T1000 (cell line): ENCODE measurements at regions not wholly inside any gene's neighbourhood (a gene's known extent, or its start where the extent isn't known, plus 50 kb on each side); places are given as distances from the start of the nearest gene placed in this dataset.

Source experiments
- DNase-seq: peaks from one replicate; lab custom pipeline; 2025; ENCODE audit warnings: mixed read lengths; lab: John Stamatoyannopoulos, UW

- no peak for DNase-seq
Measured at GRCh38 chr14:29111554-29111953, 345.0 kb downstream of the FOXG1 start.

DNA sequence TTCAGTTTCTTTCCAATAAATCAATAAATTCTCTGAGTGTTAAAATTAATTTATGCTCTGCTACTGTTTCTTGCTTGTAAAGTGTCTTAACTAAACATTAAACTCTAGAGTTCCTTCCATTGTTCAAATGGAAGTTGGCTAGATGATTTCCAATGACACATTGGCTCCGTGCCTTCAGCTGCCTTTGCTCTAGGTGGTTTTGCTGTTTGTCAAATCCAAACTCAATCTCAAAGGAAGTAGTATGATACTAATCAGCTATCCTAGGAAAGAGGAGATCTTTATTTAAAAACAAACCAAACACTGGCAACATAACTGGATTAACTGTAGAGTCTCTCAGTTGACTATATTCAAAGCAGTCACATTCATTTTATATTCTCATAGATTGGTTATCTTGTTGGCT, 356.4 kb downstream of the FOXG1 start:
- no peak for DNase-seq

DNA sequence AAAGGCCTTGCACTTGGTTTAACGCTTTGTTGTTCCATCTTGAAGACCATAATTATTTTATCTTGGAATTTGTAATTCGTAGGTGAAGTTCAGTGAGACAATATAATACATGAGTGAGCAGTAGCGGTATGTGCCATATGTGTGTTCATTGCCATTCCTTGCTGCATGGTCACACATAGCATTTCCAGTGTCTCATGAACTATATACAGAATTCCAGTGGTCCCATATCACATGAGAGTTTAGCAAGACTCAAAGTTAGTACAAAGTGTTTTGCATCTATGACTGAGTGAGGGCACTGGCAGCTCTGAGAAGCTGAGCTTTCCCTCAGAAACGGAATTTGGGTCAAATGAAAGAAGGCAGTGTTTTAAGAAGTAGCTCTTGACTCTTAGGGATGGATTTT, 359.8 kb downstream of the FOXG1 start:
- no peak for DNase-seq

GRCh38 chr14:29126865-29127264, 360.3 kb downstream of the FOXG1 start:
- DNase-seq: no peak

DNA sequence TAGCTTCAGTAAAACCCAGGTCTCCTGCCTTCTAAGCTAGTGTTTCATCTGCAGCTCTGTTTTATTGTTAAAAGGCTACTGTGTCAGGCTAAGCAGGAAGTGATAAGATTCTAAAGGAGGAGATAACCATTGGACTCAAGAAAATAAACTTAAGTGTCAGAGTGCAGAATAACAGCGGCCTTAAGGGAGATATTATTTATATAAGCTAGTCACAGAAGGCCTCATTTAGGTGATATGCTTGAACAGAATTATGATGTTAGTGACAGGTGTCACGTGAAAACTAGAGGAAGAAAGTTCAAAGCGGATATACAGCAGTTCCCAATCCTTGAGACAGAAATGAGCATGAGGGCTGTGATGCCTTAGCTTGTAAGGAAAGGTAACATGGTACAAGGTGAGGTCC, 373.4 kb downstream of the FOXG1 start:
- DNase-seq: no peak

GRCh38 chr14:29144621-29145020, 378.0 kb downstream of the FOXG1 start:
- no peak for DNase-seq

DNA sequence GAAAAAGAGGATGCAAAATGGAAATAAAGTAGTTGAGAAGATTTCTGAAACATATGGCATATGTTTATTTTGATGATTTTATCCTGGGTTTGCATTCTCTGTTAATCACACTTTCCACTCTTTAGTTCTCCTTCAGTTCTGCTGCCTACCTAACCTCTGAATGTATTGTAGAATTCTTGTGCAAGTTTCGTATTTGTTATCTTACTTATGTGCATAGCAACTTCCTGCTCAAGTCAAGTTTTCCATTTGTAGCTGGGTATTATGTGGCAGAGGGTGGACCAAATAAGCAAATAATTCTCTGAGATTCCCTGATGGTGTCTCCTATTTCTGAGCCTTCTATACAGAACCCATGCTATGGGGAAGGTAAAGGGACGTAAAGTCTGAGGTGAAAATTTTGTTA, 381.6 kb downstream of the FOXG1 start:
- no peak for DNase-seq

DNA sequence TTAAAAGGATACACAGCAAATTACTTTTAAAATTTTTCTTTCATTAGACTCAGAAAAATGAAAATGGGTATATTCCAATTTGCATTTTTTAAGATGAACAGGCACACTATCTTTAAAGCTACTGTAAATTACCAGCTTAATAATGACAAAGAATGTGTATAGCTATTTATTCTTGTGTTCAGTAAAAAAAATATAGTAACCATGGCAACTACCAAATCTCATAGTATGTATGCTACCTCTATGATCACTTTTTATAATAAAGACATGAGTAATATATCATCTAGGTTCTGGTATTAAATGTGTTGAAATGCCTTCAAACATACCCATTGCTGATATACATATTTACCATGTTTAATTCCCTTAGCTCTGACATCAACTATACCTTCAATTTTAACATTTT, 383.2 kb downstream of the FOXG1 start:
- DNase-seq: no peak

DNA sequence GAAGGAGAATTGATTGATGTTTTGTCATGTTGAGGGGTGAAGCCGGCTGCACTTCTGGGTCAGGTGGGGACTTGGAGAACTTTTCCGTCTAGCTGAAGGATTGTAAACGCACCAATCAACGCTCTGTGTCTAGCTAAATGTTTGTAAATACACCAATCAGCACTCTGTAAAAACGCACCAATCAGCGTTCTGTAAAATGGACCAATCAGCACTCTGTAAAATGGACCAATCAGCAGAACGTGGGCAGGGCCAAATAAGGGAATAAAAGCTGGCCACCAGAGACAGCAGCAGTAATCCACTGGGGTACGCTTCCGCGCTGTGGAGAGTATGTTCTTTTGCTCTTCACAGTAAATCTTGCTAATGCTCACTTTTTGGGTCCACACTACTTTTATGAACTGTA, 384.1 kb downstream of the FOXG1 start:
- DNase-seq: no peak

DNA sequence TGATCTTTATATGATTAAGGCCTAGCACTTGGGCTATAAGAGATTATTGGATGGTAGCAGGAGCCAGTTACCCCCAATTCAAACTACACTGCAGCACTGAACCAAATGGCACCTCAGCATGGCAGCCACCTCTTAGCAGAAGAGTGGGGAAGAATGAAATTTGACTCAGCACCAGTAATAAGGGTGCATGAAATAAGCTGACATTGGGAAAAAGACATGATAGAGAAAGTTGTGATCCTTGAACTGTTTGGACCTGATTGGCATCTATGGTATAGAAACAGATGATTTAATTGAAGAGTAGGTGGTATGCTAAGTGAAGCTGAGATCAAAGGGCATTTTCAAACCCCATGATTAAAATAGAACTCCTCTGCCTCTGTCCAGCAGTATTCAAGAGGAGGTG, 389.5 kb downstream of the FOXG1 start:
- no peak for DNase-seq

DNA sequence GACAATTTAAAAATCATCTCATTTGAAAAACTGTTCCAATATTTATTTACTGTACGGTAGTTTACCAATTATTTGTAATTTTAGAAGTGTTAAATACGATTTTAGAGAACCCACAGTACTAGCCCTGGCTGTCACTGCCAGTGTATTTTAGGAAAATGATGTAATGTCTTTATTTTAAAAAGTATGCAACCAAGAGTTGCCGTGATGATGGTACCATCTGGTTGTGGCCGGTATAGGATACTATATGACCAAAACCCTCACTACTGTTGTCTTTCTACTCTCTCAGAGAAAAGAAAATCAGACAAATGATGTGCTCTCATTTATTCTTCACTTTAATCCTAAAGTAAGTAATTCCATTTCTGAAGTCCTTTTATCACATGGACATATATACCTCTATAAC, 395.0 kb downstream of the FOXG1 start:
- no peak for DNase-seq

GRCh38 chr14:29163109-29163508, 396.5 kb downstream of the FOXG1 start:
- DNase-seq: no peak

- no peak for DNase-seq
Measured at GRCh38 chr14:29165431-29165830, 398.8 kb downstream of the FOXG1 start.

DNA sequence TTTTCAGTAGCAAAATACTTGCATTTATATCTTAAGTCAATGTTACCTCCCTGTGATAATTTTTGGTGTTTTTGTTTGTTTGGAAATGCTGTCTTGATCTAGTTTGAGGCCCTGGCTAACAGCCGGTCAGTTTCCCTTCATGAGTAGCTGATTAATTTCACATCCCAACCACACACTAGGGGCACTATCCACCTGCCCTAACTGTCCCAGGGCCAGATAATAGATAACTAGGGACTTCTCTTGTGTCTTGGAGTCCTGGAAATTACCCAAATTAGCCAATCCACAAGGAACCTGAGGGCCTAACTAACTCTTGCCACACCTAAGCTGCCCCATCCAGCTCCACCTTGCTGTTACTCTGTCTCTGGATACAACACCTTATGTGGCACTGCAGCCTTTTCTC, 399.9 kb downstream of the FOXG1 start:
- no peak for DNase-seq

GRCh38 chr14:29168149-29168548, 401.6 kb downstream of the FOXG1 start:
- DNase-seq: no peak

DNA sequence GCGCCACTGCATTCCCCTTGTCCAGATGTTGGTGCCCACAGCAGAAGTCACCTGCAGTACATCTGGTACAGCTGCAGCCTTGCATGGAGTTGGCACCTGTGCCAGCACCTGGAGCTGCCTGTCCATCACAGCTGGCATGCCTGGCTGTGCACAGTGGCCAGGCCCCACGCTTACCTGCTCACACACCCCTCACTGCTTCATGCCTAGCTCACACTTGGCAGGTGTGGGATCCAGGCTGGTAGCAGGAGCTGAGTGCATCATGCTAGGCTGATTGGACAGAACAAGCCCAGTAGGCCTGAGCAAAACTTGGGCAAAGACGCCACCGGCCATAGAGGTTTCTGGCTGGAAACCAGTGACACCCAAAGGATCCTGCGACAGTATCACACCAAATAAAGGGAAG, 402.8 kb downstream of the FOXG1 start:
- DNase-seq: no peak

- no peak for DNase-seq
Measured at GRCh38 chr14:29175706-29176105, 409.1 kb downstream of the FOXG1 start.

- no peak for DNase-seq
Measured at GRCh38 chr14:29176876-29177275, 410.3 kb downstream of the FOXG1 start.

DNA sequence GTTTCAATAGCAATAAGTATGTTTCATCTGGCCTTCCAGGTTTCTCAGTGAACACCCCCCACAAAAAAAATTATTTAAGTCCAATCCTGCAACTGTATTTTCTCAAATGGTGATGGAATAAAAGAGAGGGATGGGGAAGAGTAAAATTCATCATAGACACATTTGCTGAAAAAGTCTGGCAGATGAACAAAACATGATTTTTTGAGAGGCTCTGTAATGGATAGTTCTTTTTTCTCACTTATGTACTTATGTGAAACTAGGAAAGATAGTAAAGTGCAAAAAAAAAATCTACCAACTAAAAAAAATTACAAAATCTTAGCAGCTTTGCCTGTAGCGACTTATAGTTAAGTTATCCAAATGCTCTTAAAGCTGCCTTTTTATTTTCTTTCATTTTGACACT, 412.4 kb downstream of the FOXG1 start:
- no peak for DNase-seq

GRCh38 chr14:29191092-29191491, 424.5 kb downstream of the FOXG1 start:
- no peak for DNase-seq

GRCh38 chr14:29197557-29197956, 431.0 kb downstream of the FOXG1 start:
- no peak for DNase-seq

GRCh38 chr14:29205658-29206057, 439.1 kb downstream of the FOXG1 start:
- DNase-seq: no peak

- DNase-seq: no peak
Measured at GRCh38 chr14:29215853-29216252, 449.3 kb downstream of the FOXG1 start.

DNA sequence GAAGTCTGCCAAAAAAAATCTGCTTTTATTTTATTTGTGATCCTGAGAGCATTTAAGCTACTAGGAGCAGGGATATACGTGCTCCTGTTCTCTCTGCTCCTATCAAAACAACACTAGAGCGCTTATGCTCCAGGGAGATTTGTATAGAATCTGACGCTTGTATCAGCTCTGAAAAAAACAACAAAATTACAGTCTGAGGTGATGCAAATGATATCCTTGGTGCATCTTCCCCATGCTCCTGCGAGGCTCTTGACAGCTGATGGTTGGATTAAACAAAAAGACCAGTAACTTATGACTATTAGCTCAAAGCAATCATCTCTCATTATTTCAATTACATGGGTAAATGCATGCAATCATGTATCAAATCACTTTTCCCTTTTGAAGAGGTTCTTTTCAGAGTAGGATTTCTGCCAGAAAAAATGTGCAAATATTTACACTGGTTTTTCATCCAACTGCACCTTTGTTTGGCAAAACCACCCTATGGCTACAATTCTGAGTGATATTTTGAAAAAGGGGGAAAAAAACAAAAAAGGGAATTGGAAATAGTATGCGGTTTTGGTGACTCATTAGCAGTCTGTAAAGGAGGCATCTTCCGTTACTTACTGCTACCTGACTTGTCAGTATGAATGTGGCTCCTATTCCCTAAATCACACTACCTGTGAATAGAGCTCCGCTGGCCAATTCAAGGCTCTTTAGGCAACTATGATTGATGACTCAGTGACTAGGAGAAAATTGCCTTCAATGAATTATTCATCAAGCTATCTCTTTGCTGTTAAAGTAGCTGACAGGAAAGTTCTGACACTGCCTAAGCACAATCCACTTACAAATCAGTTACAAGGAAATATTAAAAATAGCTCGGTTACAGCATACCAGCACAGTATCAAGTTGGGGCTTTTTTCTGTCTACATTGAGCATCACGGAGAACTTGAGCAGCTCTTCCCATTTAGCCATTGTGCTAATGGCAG, 450.0 kb downstream of the FOXG1 start:
- DNase-seq: no peak
